IPS DF 6.9 (cell line): ENCODE measurements at regions not wholly inside any gene's neighbourhood (a gene's known extent, or its start where the extent isn't known, plus 50 kb on each side); places are given as distances from the start of the nearest gene placed in this dataset.
"Not testable (repeated sequence)": the region's sequence is repeated elsewhere in the genome, so short reads cannot be mapped to it uniquely, and the experiment has no call there.

Experiments
- DNase-seq: peaks from one replicate; pipeline ENCODE4 v3.0.0-alpha.2; 2013; ENCODE audit warnings: low read depth, low spot score
- H3K27ac ChIP-seq: one replicate; pipeline ENCODE4 v1.5.1; 2013; ENCODE audit warnings: low read length, control low read depth
- H3K27me3 ChIP-seq: 2 replicates; pipeline ENCODE4 v1.6.1; 2013; ENCODE audit warnings: mild to moderate bottlenecking, low read length; ENCODE audit not compliant: control insufficient read depth, insufficient read depth
- H3K36me3 ChIP-seq: 2 replicates; pipeline ENCODE4 v1.6.1; 2013; ENCODE audit warnings: low read length; ENCODE audit not compliant: control insufficient read depth, insufficient read depth
- H3K4me1 ChIP-seq: 2 replicates; pipeline ENCODE4 v1.6.1; 2013; ENCODE audit warnings: low read length; ENCODE audit not compliant: control insufficient read depth, insufficient read depth
- H3K4me3 ChIP-seq: 2 replicates; pipeline ENCODE4 v1.5.1; 2013; ENCODE audit warnings: mild to moderate bottlenecking, low read length
- H3K9me3 ChIP-seq: 2 replicates; pipeline ENCODE4 v1.6.1; 2013; ENCODE audit warnings: low read length, inconsistent platforms; ENCODE audit not compliant: control insufficient read depth, insufficient read depth
- WGBS: extraction: QIAGEN DNeasy Blood & Tissue Kit; methylation state at CpG from one replicate; pipeline ENCODE4 v1.1.7; 2013; ENCODE audit warnings: mixed read lengths, missing lambda C conversion rate; ENCODE audit not compliant: insufficient read length, insufficient coverage; 5-methylcytosine and 5-hydroxymethylcytosine counted together

DNA sequence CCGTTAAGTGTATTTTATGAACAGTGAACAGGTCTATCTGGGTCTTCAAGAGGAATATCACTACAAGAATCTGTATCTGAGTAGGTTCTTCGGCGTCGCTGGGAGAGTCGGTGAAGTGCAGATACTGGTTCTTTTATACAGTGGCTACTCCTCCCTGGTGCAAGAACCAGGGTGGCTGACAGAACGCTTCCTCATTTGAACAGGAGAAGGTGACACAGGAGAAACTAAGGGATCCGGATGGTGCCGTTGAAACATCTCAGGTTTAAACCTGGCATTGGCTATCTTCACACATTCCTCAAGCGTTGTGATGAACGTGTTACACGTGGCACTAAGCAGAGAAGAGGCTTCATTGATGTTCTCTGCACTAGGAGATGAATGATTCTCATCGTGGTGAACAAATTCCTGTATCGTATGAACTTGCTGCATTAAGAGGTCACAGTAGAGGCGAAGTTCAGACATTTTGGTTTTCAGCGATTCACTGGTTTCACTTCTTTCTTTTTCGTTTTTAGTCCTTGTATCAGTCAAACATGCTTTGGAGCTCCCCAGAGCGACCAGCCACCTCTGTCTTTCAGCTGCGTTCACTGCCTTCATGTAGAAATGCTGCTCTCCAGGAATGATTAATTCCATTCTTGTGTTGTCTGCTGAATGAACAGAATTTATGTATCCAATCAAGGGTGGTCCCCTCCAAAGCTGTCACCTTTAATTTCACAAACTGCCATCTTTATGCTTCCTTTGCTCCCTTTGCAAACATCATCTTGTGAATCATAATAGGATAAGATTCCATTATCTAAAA is 54.6 kb upstream of the CEACAM21 start:
- WGBS, result no CpG with 5 or more reads among the region's 18 CpGs
- DNase-seq, result not testable (repeated sequence)
- H3K27me3 ChIP-seq, result peaks cover 23% of the 10 kb centered on the region

DNA sequence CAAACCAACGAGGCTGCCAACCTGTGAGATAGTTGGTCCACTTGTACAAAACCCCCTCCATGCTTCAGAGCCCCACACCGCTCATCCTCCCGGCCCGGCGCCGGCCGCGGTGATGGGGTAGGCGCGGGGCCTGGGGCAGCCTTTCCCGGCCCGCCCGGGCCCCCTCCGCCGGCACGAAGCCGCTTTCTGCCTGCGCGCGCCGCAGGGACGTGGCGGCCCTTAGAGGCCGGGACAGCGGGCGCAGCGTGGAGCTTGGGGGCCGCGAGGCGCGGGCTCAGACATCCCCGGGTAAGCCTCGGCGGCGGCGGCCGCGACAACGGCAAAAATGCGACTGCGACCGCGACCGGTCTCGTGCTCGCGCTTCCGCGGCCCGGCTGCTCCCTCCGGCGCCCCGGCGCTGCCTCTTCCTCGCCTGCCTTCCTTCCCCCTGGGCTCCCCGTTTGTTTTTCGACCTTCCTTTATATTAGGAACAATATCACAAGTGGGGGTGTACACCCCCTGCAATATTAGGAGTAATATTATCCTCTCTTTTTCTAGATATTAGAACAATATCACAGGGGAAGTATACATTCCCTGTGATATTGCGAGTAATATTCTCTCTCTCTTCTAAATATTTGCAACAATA is 53.9 kb upstream of the CEACAM21 start:
- DNase-seq, result no peak
- peaks cover 23% of the 10 kb centered on the region for H3K27me3 ChIP-seq
- no peaks in the 10 kb centered on the region for H3K36me3 ChIP-seq
- H3K4me1 ChIP-seq, result no peaks in the 10 kb centered on the region
- H3K27ac ChIP-seq, result no peak overlapping the region
- H3K4me3 ChIP-seq, result peak overlapping the region; percentile 28; the same call in 1 of the 2 replicates
- no CpG with 5 or more reads among the region's 58 CpGs for WGBS
- no peaks in the 10 kb centered on the region for H3K9me3 ChIP-seq

More for the DNA sequence above, 54.6 kb upstream of the CEACAM21 start:
- H3K4me3 ChIP-seq, H3K27ac ChIP-seq, H3K9me3 ChIP-seq, H3K4me1 ChIP-seq, H3K36me3 ChIP-seq: not testable (repeated sequence)

DNA sequence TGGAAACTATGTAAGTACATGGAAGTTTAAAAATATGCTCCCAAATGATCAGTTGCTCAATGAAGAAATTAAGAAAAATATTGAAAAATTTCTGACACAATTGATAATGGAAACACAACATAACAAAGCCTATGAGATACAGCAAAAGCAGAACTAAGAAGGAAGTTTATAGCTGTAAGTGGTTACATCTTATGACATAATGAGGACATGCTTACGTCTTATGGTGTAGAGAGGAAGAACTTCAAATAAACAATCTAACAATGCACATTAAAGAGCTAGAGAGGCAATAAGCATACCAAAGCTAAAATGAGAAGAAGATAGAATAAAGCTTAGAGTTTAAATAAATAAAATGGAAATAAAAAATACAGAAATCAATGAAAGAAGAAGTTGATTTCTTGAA is 50.0 kb upstream of the CEACAM21 start:
- H3K36me3 ChIP-seq, result no peaks in the 10 kb centered on the region
- no peak overlapping the region for H3K4me3 ChIP-seq
- H3K9me3 ChIP-seq, result no peaks in the 10 kb centered on the region
- WGBS, result no CpG with 5 or more reads among the region's 1 CpG
- no peaks in the 10 kb centered on the region for H3K4me1 ChIP-seq
- peaks cover 22% of the 10 kb centered on the region for H3K27me3 ChIP-seq
- no peak overlapping the region for H3K27ac ChIP-seq
- DNase-seq, result no peak
